HG03342 (cell line): ENCODE measurements at regions not wholly inside any gene's neighbourhood (a gene's known extent, or its start where the extent isn't known, plus 50 kb on each side); places are given as distances from the start of the nearest gene placed in this dataset.

ENCODE experiments used
- ATAC-seq: cut with Tn5 transposase; IDR thresholded peaks from one replicate; pipeline ENCODE4 v1.9.1; 2021; ENCODE audit warnings: mild to moderate bottlenecking, moderate library complexity; ENCODE audit not compliant: unreplicated experiment

GRCh38 chr14:71716041-71716772, 216.0 kb upstream of the RGS6 start:
- ATAC-seq, result no peak

DNA sequence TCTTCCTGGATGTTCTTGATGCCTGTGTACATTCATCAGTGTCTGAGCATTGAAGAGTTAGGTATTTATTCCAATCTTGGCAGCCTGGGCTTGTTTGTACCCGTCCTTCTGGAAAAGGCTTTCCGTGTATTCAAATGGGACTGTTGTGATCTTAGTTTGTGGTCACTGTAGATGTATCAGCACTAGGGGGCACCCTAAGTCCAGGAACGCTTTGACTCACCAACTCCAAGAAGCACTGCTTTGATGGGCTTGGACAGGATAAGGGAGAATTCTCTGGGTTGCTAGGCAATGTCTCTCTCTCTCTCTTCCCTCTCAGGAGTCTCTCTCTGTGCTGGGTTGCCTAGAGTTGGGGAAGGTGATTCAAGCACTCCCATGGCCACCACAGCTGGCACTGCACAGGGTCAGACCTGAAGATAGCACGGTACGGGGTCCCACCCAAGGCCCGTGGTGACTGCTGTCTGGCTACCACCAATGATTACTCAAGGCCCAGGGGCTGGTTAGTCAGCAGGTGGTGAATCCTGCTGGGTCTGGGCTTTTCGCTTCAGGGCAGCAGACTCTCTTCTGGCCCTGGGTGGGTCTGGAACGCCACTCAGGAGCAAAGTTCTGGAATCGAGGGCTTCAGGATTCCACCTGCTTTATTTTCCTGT, 211.1 kb upstream of the RGS6 start:
- no peak for ATAC-seq

- ATAC-seq, result no peak
These were observed 210.4 kb upstream of the RGS6 start for GRCh38 chr14:71721791-71722190.

GRCh38 chr14:71722885-71723284, 209.3 kb upstream of the RGS6 start:
- ATAC-seq, result no peak

DNA sequence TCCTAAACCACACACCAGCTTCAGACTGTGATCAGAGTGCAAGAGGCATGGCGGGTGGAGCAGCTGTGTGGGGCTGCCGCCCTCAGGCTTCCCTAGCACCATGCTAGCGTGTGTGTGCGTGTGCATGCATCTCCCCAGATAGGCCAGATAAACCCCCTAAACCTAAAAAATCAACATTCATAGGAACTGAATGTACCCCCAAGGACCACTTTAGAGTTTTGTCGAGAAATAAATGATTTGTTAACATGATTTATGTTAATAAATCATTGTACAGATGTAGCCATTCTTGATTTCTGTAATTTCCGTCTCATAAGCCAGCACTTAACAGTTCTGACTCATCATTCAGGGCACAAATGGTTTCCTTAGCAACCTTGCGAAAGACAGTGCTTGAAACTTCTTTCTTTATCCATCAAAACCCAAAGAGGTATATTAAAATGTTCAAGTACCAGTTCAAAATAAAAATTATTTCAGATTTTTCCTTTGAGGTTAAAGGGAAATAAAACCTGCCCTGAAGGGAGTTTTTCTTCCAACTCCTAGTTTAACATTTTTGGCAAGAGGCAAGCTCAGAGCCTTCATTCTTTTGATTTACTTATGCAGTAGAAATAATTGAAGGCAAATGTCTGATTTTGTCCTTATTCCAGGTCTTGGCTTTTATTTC, 206.2 kb upstream of the RGS6 start:
- ATAC-seq, result no peak

- ATAC-seq, result no peak
These were observed 205.6 kb upstream of the RGS6 start for GRCh38 chr14:71726580-71727021.

GRCh38 chr14:71728386-71728785, 203.8 kb upstream of the RGS6 start:
- no peak for ATAC-seq

DNA sequence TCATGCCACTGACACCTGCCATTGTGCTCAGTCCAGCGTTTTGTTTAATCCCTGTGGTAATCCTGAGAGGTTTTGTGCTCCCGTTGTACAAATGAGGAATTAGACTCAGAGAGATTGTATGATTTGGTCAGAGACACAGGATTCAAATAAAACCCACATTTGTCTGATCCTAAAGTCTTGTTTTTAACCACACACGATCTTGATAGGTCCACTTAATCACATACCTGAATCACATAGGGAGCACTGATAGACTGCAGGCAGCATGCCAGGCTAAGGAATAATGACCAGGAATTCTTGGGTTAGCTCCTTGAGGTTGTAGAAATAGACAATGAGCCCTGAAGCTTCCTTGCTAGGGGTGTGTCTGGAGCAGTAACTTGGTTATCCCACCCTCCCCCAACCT, 202.6 kb upstream of the RGS6 start:
- no peak for ATAC-seq

GRCh38 chr14:71730471-71730870, 201.8 kb upstream of the RGS6 start:
- no peak for ATAC-seq

DNA sequence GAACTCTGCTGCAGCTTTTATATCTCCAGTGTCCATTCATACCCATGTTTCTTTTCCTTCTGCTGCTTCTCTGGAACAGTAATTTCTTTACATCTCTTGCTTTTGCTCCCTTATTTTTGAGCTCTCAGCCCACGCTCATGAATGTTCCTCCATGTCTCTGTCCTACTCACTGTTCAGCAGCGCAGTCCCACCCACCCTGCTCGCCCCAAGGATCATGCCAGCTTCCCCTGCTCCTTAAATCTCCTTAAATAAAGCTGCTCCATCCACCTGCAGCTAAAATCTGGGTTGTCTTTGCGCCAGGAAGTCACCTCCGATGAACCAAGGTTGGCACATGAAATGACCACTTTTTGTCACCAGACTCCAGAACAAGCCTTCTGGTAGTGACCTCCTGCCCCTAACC, 201.1 kb upstream of the RGS6 start:
- ATAC-seq, result no peak

GRCh38 chr14:71733210-71733883, 198.9 kb upstream of the RGS6 start:
- ATAC-seq, result no peak

DNA sequence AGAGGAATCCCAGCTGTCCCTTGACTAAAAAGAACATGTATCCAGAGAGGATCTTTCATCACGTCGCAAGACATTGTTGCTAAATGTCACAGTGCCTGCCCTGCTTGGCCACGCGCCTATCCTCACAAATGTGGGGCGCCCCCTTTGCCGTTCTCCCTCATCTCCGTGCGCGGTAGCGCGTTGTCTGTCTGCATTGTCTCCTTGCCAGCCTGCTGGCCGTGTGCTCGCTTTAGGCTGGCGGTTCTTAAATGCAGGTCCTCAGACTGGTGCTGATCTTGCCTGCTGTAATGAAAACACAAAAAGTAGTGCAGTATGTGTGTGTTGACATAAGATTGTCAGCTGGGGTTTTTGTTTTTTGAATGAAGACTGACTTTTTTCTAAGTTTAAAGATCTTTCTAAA, 198.2 kb upstream of the RGS6 start:
- no peak for ATAC-seq

DNA sequence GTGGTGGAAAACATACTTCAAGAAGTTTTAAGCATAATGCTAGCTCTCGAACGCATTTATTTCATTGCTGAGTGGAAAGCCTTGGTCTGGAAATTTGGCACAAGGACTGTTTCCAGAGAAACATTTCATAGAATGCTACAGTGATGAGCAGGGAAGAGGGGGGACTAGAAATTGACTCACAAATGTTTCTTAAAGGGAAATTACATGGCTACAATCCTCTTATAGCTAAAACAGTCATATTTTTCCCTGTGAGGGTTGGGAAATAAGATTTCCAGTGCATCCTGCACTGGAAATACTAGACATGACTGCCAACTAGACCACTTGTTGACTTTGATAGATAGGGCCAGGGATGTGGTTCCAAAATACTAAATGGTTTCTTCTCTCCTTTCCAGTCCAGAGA, 197.3 kb upstream of the RGS6 start:
- no peak for ATAC-seq

- no peak for ATAC-seq
These were observed 194.5 kb upstream of the RGS6 start for GRCh38 chr14:71737760-71738159.

GRCh38 chr14:71739273-71739990, 192.8 kb upstream of the RGS6 start:
- no peak for ATAC-seq

DNA sequence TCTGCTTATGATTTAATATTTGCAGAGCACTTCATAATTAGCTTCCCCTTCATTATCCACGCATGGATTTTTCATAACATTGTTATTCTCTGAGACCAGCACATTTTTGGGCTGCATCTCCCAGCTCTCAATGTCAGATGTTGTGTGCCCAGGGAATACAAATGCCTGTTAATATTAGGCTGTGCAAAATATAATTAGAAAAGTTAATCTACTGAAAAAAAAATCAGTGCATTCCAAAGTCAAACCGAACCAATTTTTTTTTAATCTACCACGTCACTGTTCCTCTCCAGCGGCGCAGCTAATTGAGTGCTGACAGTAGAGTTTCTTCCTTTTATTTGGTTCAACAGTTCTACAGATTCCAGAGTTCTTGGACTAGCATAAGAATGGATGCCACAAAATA, 191.0 kb upstream of the RGS6 start:
- ATAC-seq, result no peak

DNA sequence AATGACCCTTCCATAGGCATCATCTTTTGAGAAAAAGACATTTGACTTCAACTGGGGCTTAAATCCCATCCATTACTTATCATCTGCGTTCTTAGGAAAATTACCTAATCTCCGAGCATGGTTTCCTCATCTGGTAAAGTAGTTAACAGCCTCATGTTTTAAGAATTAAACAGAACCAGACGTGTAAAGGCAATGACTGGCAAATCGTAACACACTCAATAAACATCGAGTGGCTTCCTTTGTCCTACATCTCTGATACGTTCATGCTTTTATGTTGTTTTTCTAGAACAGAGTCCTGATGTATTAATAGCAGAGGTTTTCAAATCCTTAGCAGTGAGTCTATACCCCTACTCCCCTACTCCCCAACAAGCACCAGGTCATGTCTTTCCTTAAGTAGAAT, 189.7 kb upstream of the RGS6 start:
- no peak for ATAC-seq

DNA sequence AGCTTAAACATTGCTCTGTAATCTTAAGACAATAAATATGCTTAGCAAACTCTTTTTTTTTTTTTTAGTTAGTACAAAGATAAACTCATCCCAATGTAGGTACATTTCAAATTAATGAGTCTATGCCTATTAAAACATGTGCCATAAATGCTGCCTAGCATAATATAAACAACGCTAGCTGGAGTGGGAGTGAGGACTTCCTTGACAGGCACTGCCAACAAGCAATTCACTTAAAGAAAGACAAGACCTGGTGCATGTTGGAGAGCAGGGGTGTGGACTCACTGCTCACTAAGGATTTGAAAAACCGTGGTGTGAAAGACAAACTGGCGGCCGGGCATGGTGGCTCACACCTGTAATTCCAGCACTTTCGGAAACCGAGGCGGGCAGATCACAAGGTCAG, 187.2 kb upstream of the RGS6 start:
- ATAC-seq, result no peak

- no peak for ATAC-seq
These were observed 184.0 kb upstream of the RGS6 start for GRCh38 chr14:71748196-71748595.

GRCh38 chr14:71749613-71750238, 182.5 kb upstream of the RGS6 start:
- no peak for ATAC-seq

GRCh38 chr14:71751264-71751663, 181.0 kb upstream of the RGS6 start:
- no peak for ATAC-seq
